Fibroblast of lung (primary cell): ENCODE measurements at regions not wholly inside any gene's neighbourhood (a gene's known extent, or its start where the extent isn't known, plus 50 kb on each side); places are given as distances from the start of the nearest gene placed in this dataset.

ENCODE experiments used
- DNase-seq, 2 donors: peaks; one replicate each; pipeline versions ENCODE4 v3.0.0 to v3.0.0-alpha.2; 2010; ENCODE audit warnings: low read depth in 2 of 2
- H2AFZ ChIP-seq: 2 replicates; pipeline ENCODE4 v1.5.1; 2012; ENCODE audit warnings: low read length, control low read depth, inconsistent platforms
- H3K27ac ChIP-seq: 2 replicates; pipeline ENCODE4 v1.5.1; 2011; ENCODE audit warnings: low read length, control low read depth; ENCODE audit not compliant: insufficient read depth
- H3K27me3 ChIP-seq: 2 replicates; pipeline ENCODE4 v1.5.1; 2011; ENCODE audit warnings: mild to moderate bottlenecking, low read length; ENCODE audit not compliant: control insufficient read depth, insufficient read depth
- H3K36me3 ChIP-seq: 2 replicates; pipeline ENCODE4 v1.5.1; 2011; ENCODE audit warnings: low read length; ENCODE audit not compliant: control insufficient read depth, insufficient read depth
- H3K4me1 ChIP-seq: 2 replicates; pipeline ENCODE4 v1.5.1; 2011; ENCODE audit warnings: low read length; ENCODE audit not compliant: control insufficient read depth, insufficient read depth; ENCODE audit errors: extremely low read depth
- H3K4me2 ChIP-seq: 2 replicates; pipeline ENCODE4 v1.5.1; 2011; ENCODE audit warnings: low read length, control low read depth; ENCODE audit not compliant: insufficient read depth; ENCODE audit errors: extremely low read depth
- H3K4me3 ChIP-seq, 4 experiments: fragments of 200-600 bp in 1 of 4; sonication (generic) in 1 of 4; replicated peaks in 1 of 4; 2 replicates each; pipeline ENCODE4 v1.5.1; 2011 to 2016; ENCODE audit warnings: low read length in 4 of 4, low read depth in 3 of 4, mild to moderate bottlenecking in 3 of 4, control low read depth in 2 of 4, inconsistent platforms in 1 of 4, mixed read lengths in 1 of 4; ENCODE audit not compliant: insufficient read depth in 1 of 4; ENCODE audit errors: control extremely low read depth in 1 of 4
- H3K79me2 ChIP-seq: 2 replicates; pipeline ENCODE4 v1.5.1; 2012; ENCODE audit warnings: mild to moderate bottlenecking, low read length, inconsistent platforms; ENCODE audit not compliant: control insufficient read depth, insufficient read depth
- H3K9ac ChIP-seq: 2 replicates; pipeline ENCODE4 v1.5.1; 2011; ENCODE audit warnings: mild to moderate bottlenecking, low read length, control low read depth; ENCODE audit not compliant: insufficient read depth
- H3K9me3 ChIP-seq: 2 replicates; pipeline ENCODE4 v1.5.1; 2012; ENCODE audit warnings: low read depth, low read length; ENCODE audit not compliant: control insufficient read depth, insufficient read depth
- H4K20me1 ChIP-seq: 2 replicates; pipeline ENCODE4 v1.5.1; 2011; ENCODE audit warnings: low read length; ENCODE audit not compliant: control insufficient read depth, insufficient read depth; ENCODE audit errors: extremely low read depth
- CTCF ChIP-seq, 2 donors: IDR thresholded peaks in 1 of 2; conservative IDR thresholded peaks in 1 of 2; 1 replicate in 1 of 2; 2 replicates in 1 of 2; pipeline ENCODE4 v1.5.1; 2011 to 2012; ENCODE audit warnings: low read length in 2 of 2, control low read depth in 1 of 2, inconsistent platforms in 1 of 2, low read depth in 1 of 2, mild to moderate bottlenecking in 1 of 2
- EZH2 ChIP-seq: IDR thresholded peaks from 2 replicates; pipeline ENCODE4 v1.5.1; 2012; ENCODE audit warnings: low read length, control low read depth, mild to moderate bottlenecking; ENCODE audit errors: missing control alignments

- no peak overlapping the region for H3K4me3 ChIP-seq
- no peaks in the 10 kb centered on the region for H3K9me3 ChIP-seq
- H4K20me1 ChIP-seq: no peaks in the 10 kb centered on the region
- no peak overlapping the region for H2AFZ ChIP-seq
- no peaks in the 10 kb centered on the region for H3K27me3 ChIP-seq
- peaks cover 5% of the 10 kb centered on the region for H3K4me1 ChIP-seq
- no peak overlapping the region for H3K27ac ChIP-seq
- no peaks in the 10 kb centered on the region for H3K36me3 ChIP-seq
- TF ChIP-seq CTCF (conservative IDR thresholded peaks at IDR 0.05 in 1 of 2, IDR thresholded peaks at IDR 0.05 in 1 of 2; ENCODE audit: low read depth in 1 of 2, low read length in 2 of 2) (no peak), EZH2 (no peak)
- H3K9ac ChIP-seq: no peak overlapping the region
- no peak for DNase-seq
- no peak overlapping the region for H3K4me2 ChIP-seq
- no peaks in the 10 kb centered on the region for H3K79me2 ChIP-seq
Measured at GRCh38 chr3:46131884-46132450, 76.1 kb downstream of the CCR1 start.

DNA sequence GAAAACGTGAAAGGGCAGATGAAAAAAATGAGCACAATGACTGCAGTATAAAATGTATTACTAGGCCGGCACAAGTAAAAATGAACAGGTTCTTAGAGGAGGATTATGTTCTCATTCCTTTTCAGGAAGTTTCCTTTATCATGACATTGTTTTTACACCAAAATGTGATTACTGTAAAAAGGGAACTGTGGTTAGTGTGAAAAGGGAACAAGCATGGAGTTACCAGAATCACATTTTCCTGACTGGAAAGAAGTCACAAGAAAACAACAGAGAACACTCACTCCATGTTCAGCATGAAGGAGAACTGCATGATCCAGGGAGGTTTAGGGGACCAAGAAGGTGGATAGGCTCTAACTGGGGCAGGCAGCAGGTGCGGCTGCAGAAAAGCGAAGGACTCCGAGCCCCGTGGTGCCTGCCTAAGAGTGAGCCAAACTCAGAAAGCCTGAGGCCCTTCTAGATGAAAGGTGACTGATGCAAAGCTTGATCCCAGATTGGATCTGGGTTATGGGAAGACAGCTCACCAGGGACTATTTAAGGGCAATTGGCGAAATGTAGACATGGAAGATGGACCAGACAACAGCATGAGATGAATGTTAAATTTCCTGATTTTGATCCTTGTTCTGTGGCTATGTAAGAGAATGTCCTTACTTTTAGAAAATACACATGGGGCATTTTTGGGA lies 77.3 kb downstream of the CCR1 start:
- Histone ChIP-seq H3K9me3 (no peaks in the 10 kb centered on the region), H3K4me3 (no peak overlapping the region), H3K79me2 (no peaks in the 10 kb centered on the region), H3K27ac (no peak overlapping the region), H3K27me3 (no peaks in the 10 kb centered on the region), H2AFZ (no peak overlapping the region), H4K20me1 (no peaks in the 10 kb centered on the region), H3K36me3 (no peaks in the 10 kb centered on the region), H3K4me1 (peaks cover 8% of the 10 kb centered on the region), H3K4me2 (no peak overlapping the region), H3K9ac (no peak overlapping the region)
- no peak for DNase-seq
- no peak for TF ChIP-seq EZH2
- no peak for TF ChIP-seq CTCF (conservative IDR thresholded peaks at IDR 0.05 in 1 of 2, IDR thresholded peaks at IDR 0.05 in 1 of 2; ENCODE audit: low read depth in 1 of 2, low read length in 2 of 2)

DNA sequence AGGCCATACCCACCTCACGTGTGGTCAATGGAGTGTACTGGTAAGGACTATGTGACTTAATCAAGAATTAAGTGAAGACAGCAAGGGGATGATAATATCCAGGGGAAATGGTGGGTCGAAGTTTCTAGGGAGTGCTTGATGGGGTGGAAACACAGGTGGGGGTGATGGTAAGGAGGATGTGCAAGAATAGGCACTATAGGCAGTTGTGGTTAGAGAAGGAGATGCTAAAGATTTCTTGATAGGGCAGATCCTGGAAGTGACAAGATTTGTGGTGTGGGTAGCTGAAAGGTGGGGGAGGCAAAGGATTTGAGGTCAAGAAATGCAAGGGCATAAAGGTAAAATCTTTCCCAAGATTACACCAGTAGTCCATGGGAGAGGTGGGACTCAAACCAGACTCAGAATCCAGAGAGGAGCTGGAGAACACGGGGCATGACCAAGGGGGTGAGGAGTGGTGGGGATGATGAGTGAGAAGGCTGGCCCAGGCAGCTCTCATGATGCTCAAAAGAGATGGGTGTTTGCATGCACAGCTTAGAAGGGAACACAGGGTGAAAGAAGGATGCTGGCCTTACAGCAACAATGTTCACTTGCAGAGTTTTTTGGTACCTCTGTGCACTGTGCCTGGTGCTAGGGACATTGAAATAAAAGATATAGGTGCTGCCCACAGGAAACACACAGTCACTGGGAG lies 78.4 kb downstream of the CCR1 start:
- no peaks in the 10 kb centered on the region for H3K9me3 ChIP-seq
- peaks cover 8% of the 10 kb centered on the region for H3K4me1 ChIP-seq
- H3K4me3 ChIP-seq: no peak overlapping the region
- no peaks in the 10 kb centered on the region for H4K20me1 ChIP-seq
- H3K27ac ChIP-seq: no peak overlapping the region
- H3K9ac ChIP-seq: no peak overlapping the region
- no peak overlapping the region for H2AFZ ChIP-seq
- TF ChIP-seq EZH2: no peak
- no peaks in the 10 kb centered on the region for H3K27me3 ChIP-seq
- no peaks in the 10 kb centered on the region for H3K36me3 ChIP-seq
- no peaks in the 10 kb centered on the region for H3K79me2 ChIP-seq
- no peak for DNase-seq
- no peak overlapping the region for H3K4me2 ChIP-seq
